H1 (cell line): ENCODE measurements at regions not wholly inside any gene's neighbourhood (a gene's known extent, or its start where the extent isn't known, plus 50 kb on each side); places are given as distances from the start of the nearest gene placed in this dataset.

Experiments
- ATF3 ChIP-seq: IDR thresholded peaks from 2 replicates; pipeline ENCODE4 v1.6.1; 2011; ENCODE audit warnings: low read depth, mild to moderate bottlenecking, low read length; ENCODE audit not compliant: insufficient read depth
- CHD7 ChIP-seq: fragments of 300-600 bp; sonication (generic); IDR thresholded peaks from 2 replicates; pipeline ENCODE4 v1.7.1; 2012; ENCODE audit warnings: low read length, moderate library complexity, mild to moderate bottlenecking, inconsistent platforms; ENCODE audit not compliant: insufficient replicate concordance
- CTCF ChIP-seq, 3 experiments: IDR thresholded peaks; 1 replicate in 2 of 3; 2 replicates in 1 of 3; pipeline versions ENCODE4 v1.5.1 to v1.6.1; 2011; ENCODE audit warnings: low read length in 3 of 3, mild to moderate bottlenecking in 3 of 3, inconsistent platforms in 2 of 3, low read depth in 1 of 3, moderate library complexity in 1 of 3; ENCODE audit not compliant: insufficient read depth in 1 of 3; ENCODE audit errors: control extremely low read depth in 1 of 3
- FOSL1 ChIP-seq: IDR thresholded peaks from 2 replicates; pipeline ENCODE4 v1.6.1; 2011; ENCODE audit warnings: mild to moderate bottlenecking, low read depth, low read length, moderate library complexity; ENCODE audit not compliant: insufficient read depth
- GABPA ChIP-seq: IDR thresholded peaks from 2 replicates; pipeline ENCODE4 v1.6.1; 2011; ENCODE audit warnings: mild to moderate bottlenecking, low read length, moderate library complexity, borderline replicate concordance; ENCODE audit not compliant: insufficient read depth
- KDM4A ChIP-seq: IDR thresholded peaks from one replicate; pipeline ENCODE4 v1.7.1; 2012; ENCODE audit warnings: low read depth, mild to moderate bottlenecking, moderate library complexity, low read length, inconsistent platforms; ENCODE audit not compliant: severe bottlenecking
- NANOG ChIP-seq: IDR thresholded peaks from 2 replicates; pipeline ENCODE4 v1.6.1; 2011; ENCODE audit warnings: low read length, low read depth, mild to moderate bottlenecking, inconsistent platforms; ENCODE audit not compliant: insufficient read depth, poor library complexity, severe bottlenecking
- SP2 ChIP-seq: IDR thresholded peaks from 2 replicates; pipeline ENCODE4 v1.6.1; 2012; ENCODE audit warnings: mild to moderate bottlenecking, low read length, inconsistent platforms

- no peak for TF ChIP-seq CHD7
- no peak for TF ChIP-seq NANOG
- TF ChIP-seq CTCF (IDR thresholded peaks at IDR 0.05; ENCODE audit: control extremely low read depth in 1 of 3, insufficient read depth in 1 of 3, low read depth in 1 of 3, low read length in 3 of 3): no peak
- no peak for TF ChIP-seq ATF3
- TF ChIP-seq GABPA: no peak
- TF ChIP-seq SP2: no peak
- no peak for TF ChIP-seq KDM4A
- no peak for TF ChIP-seq FOSL1
Observed at GRCh38 chr11:96538622-96539021, 148.8 kb downstream of the JRKL start (continued).
